ENCODE measurements at regions not wholly inside any gene's neighbourhood (a gene's known extent, or its start where the extent isn't known, plus 50 kb on each side); places are given as distances from the start of the nearest gene placed in this dataset.

GRCh38 chr9:12874395-12874794 is 99.6 kb downstream of the LURAP1L start:
- Histone ChIP-seq H3K9me3 (ENCODE audit: control insufficient read depth, insufficient read depth, low read length) (no peaks in the 10 kb centered on the region), H3K4me1 (ENCODE audit: control insufficient read depth, insufficient read depth, low read length) (0 out of 2 replicates have a peak, but pooled peaks cover 3% of the 10 kb centered on the region), H3K27ac (ENCODE audit: low read depth, low read length) (no peak overlapping the region), H3K4me3 (ENCODE audit: low read depth, low read length) (no peak overlapping the region), H3K36me3 (ENCODE audit: control insufficient read depth, insufficient read depth, low read length) (no peaks in the 10 kb centered on the region), H3K9ac (ENCODE audit: low read depth, low read length) (no peak overlapping the region), H3K27me3 (ENCODE audit: control insufficient read depth, insufficient read depth, low read length) (no peaks in the 10 kb centered on the region)

GRCh38 chr9:12875191-12875590 is 100.4 kb downstream of the LURAP1L start:
- H3K4me3 ChIP-seq (ENCODE audit: low read depth, low read length) = no peak overlapping the region
- H3K36me3 ChIP-seq (ENCODE audit: control insufficient read depth, insufficient read depth, low read length) = no peaks in the 10 kb centered on the region
- H3K9ac ChIP-seq (ENCODE audit: low read depth, low read length) = no peak overlapping the region
- H3K27me3 ChIP-seq (ENCODE audit: control insufficient read depth, insufficient read depth, low read length) = no peaks in the 10 kb centered on the region
- H3K27ac ChIP-seq (ENCODE audit: low read depth, low read length) = no peak overlapping the region
- H3K4me1 ChIP-seq (ENCODE audit: control insufficient read depth, insufficient read depth, low read length) = peaks cover 3% of the 10 kb centered on the region; the same call in 1 of the 2 replicates
- no peaks in the 10 kb centered on the region for H3K9me3 ChIP-seq (ENCODE audit: control insufficient read depth, insufficient read depth, low read length)

DNA sequence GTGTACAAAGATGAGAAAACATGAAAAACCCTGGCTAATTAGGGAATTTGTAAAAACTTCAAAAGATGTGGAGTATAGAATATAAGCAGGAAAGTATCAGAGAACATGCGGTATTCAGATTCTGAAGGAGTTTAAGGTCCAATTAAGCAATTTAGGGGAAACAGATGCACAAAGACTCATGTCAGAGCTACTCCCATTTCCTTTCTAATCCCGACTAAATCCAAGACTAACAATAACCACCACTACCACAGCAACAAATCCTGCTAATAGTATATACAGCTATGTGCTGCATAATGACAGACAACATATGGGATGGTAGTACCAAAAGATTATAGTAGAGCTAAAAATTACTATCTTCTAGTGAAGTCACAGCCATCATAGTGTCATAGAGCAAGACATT is 102.1 kb downstream of the LURAP1L start:
- Histone ChIP-seq H3K4me3 (ENCODE audit: low read depth, low read length) (no peak overlapping the region), H3K4me1 (ENCODE audit: control insufficient read depth, insufficient read depth, low read length) (peaks cover 10% of the 10 kb centered on the region; the same call in 1 of the 2 replicates), H3K36me3 (ENCODE audit: control insufficient read depth, insufficient read depth, low read length) (no peaks in the 10 kb centered on the region), H3K9ac (ENCODE audit: low read depth, low read length) (no peak overlapping the region), H3K27ac (ENCODE audit: low read depth, low read length) (no peak overlapping the region), H3K27me3 (ENCODE audit: control insufficient read depth, insufficient read depth, low read length) (no peaks in the 10 kb centered on the region), H3K9me3 (ENCODE audit: control insufficient read depth, insufficient read depth, low read length) (no peaks in the 10 kb centered on the region)

- H3K27ac ChIP-seq (ENCODE audit: low read depth, low read length) = no peak overlapping the region
- H3K9ac ChIP-seq (ENCODE audit: low read depth, low read length) = no peak overlapping the region
- no peaks in the 10 kb centered on the region for H3K27me3 ChIP-seq (ENCODE audit: control insufficient read depth, insufficient read depth, low read length)
- no peak overlapping the region for H3K4me3 ChIP-seq (ENCODE audit: low read depth, low read length)
- H3K4me1 ChIP-seq (ENCODE audit: control insufficient read depth, insufficient read depth, low read length) = peaks cover 7% of the 10 kb centered on the region; the same call in 1 of the 2 replicates
- no peaks in the 10 kb centered on the region for H3K9me3 ChIP-seq (ENCODE audit: control insufficient read depth, insufficient read depth, low read length)
- H3K36me3 ChIP-seq (ENCODE audit: control insufficient read depth, insufficient read depth, low read length) = no peaks in the 10 kb centered on the region
Measured at GRCh38 chr9:12878351-12878978, 103.6 kb downstream of the LURAP1L start.

DNA sequence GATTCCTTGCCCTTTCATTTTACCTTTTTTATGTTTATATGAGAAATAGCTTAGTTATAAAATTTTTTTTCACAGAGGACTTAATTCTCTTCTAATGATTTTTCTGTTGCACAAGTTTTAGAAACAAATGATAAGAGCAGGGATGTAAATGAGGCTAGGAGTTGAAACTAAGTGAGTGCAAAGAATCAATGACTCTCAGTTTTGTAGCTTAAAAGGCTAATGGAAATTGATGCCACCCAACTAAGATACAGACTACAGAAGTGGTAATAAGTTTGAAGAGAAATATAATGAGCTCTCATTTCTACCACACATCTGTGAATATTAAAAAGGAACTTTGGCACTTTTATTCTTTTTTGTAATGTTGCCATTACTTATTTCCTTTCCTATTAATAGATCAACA is 105.1 kb downstream of the LURAP1L start:
- Histone ChIP-seq H3K27me3 (ENCODE audit: control insufficient read depth, insufficient read depth, low read length) (no peaks in the 10 kb centered on the region), H3K36me3 (ENCODE audit: control insufficient read depth, insufficient read depth, low read length) (no peaks in the 10 kb centered on the region), H3K9ac (ENCODE audit: low read depth, low read length) (no peak overlapping the region), H3K4me3 (ENCODE audit: low read depth, low read length) (no peak overlapping the region), H3K27ac (ENCODE audit: low read depth, low read length) (no peak overlapping the region), H3K9me3 (ENCODE audit: control insufficient read depth, insufficient read depth, low read length) (no peaks in the 10 kb centered on the region), H3K4me1 (ENCODE audit: control insufficient read depth, insufficient read depth, low read length) (peaks cover 7% of the 10 kb centered on the region; the same call in 1 of the 2 replicates)

GRCh38 chr9:12880406-12881015 is 105.7 kb downstream of the LURAP1L start:
- no peaks in the 10 kb centered on the region for H3K27me3 ChIP-seq (ENCODE audit: control insufficient read depth, insufficient read depth, low read length)
- no peaks in the 10 kb centered on the region for H3K36me3 ChIP-seq (ENCODE audit: control insufficient read depth, insufficient read depth, low read length)
- no peak overlapping the region for H3K9ac ChIP-seq (ENCODE audit: low read depth, low read length)
- H3K4me3 ChIP-seq (ENCODE audit: low read depth, low read length) = no peak overlapping the region
- peaks cover 7% of the 10 kb centered on the region; the same call in 1 of the 2 replicates for H3K4me1 ChIP-seq (ENCODE audit: control insufficient read depth, insufficient read depth, low read length)
- no peak overlapping the region for H3K27ac ChIP-seq (ENCODE audit: low read depth, low read length)
- no peaks in the 10 kb centered on the region for H3K9me3 ChIP-seq (ENCODE audit: control insufficient read depth, insufficient read depth, low read length)

DNA sequence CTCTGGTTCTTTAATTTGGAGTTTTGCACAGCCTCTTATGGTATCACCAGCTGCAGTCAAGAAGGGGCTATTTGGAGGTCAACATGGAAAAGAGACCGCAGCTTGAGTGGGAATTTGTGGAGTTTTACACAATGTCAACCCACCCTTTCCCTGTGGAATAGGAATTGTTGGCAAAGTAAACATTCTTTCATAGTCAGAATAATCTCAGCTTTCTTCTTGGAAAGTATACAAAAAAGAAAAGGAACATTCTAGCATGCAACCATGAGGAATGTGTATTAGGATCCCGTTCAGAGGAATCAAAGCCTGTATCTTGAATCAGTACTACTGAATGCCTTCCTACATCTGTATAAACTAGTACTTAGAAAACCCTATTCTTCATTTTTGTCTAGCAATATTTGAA is 107.6 kb downstream of the LURAP1L start:
- no peaks in the 10 kb centered on the region for H3K9me3 ChIP-seq (ENCODE audit: control insufficient read depth, insufficient read depth, low read length)
- no peaks in the 10 kb centered on the region for H3K36me3 ChIP-seq (ENCODE audit: control insufficient read depth, insufficient read depth, low read length)
- H3K27me3 ChIP-seq (ENCODE audit: control insufficient read depth, insufficient read depth, low read length) = no peaks in the 10 kb centered on the region
- no peak overlapping the region for H3K9ac ChIP-seq (ENCODE audit: low read depth, low read length)
- H3K4me3 ChIP-seq (ENCODE audit: low read depth, low read length) = no peak overlapping the region
- peaks cover 7% of the 10 kb centered on the region; the same call in 1 of the 2 replicates for H3K4me1 ChIP-seq (ENCODE audit: control insufficient read depth, insufficient read depth, low read length)
- H3K27ac ChIP-seq (ENCODE audit: low read depth, low read length) = no peak overlapping the region

GRCh38 chr9:12884736-12885395 is 110.0 kb downstream of the LURAP1L start:
- H3K4me1 ChIP-seq (ENCODE audit: control insufficient read depth, insufficient read depth, low read length) = peaks cover 7% of the 10 kb centered on the region; the same call in 1 of the 2 replicates
- no peak overlapping the region for H3K27ac ChIP-seq (ENCODE audit: low read depth, low read length)
- H3K9ac ChIP-seq (ENCODE audit: low read depth, low read length) = no peak overlapping the region
- no peak overlapping the region for H3K4me3 ChIP-seq (ENCODE audit: low read depth, low read length)
- H3K36me3 ChIP-seq (ENCODE audit: control insufficient read depth, insufficient read depth, low read length) = no peaks in the 10 kb centered on the region
- H3K27me3 ChIP-seq (ENCODE audit: control insufficient read depth, insufficient read depth, low read length) = no peaks in the 10 kb centered on the region
- H3K9me3 ChIP-seq (ENCODE audit: control insufficient read depth, insufficient read depth, low read length) = no peaks in the 10 kb centered on the region

DNA sequence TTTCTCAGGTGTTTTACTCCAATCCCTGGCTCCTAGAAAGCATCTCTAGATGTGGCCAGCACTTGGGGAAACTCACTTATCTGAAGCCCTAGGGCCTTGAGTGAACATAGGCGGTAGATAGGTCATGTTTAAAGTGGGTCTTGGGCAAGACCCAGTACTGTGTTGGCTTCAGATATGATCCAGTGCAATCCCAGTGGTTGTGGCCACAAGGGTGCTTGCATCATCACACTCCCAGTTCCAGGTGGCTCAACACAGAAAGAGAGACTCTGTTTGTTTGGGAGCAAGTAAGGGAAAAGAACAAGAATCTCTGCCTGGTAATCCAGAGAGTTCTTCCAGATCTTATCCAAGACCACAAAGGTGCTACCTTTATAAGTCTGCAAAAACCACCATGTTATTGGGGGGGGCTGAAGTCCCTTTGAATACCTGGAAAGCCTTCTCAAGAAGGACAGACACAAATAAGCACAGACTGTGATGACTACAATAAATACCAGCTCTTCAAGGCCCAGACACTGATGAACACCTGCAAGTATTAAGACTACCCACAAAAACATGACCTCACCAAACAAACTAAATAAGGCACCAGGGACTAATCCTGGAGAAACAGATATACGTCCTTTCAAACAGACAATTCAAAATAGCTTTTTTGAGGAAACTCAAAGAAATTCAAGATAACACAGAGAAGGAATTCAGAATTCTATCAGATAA is 114.7 kb downstream of the LURAP1L start:
- no peaks in the 10 kb centered on the region; the same call in 1 of the 2 replicates for H3K9me3 ChIP-seq (ENCODE audit: control insufficient read depth, insufficient read depth, low read length)
- no peak overlapping the region for H3K4me3 ChIP-seq (ENCODE audit: low read depth, low read length)
- no peaks in the 10 kb centered on the region for H3K4me1 ChIP-seq (ENCODE audit: control insufficient read depth, insufficient read depth, low read length)
- no peak overlapping the region for H3K9ac ChIP-seq (ENCODE audit: low read depth, low read length)
- no peak overlapping the region for H3K27ac ChIP-seq (ENCODE audit: low read depth, low read length)
- H3K36me3 ChIP-seq (ENCODE audit: control insufficient read depth, insufficient read depth, low read length) = no peaks in the 10 kb centered on the region
- H3K27me3 ChIP-seq (ENCODE audit: control insufficient read depth, insufficient read depth, low read length) = no peaks in the 10 kb centered on the region

DNA sequence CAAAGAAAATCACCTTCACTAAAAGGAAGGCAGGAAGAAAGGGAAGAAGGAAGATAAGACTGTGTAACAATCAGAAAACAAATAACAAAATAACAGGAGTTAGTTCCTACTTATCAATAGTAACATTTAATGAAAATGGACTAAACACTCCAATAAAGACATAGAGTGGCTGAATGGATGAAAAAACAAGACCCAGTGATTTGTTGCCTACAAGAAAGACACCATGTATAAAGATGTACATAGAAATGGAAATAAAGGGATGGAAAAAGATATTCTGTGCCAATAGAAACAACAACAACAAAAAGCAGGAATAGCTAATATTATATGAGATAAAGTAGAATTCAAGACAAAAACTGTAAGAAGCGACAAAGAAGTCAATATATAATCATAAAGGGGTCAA is 116.8 kb downstream of the LURAP1L start:
- Histone ChIP-seq H3K9ac (ENCODE audit: low read depth, low read length) (no peak overlapping the region), H3K27ac (ENCODE audit: low read depth, low read length) (no peak overlapping the region), H3K4me1 (ENCODE audit: control insufficient read depth, insufficient read depth, low read length) (no peaks in the 10 kb centered on the region), H3K4me3 (ENCODE audit: low read depth, low read length) (no peak overlapping the region), H3K36me3 (ENCODE audit: control insufficient read depth, insufficient read depth, low read length) (no peaks in the 10 kb centered on the region), H3K9me3 (ENCODE audit: control insufficient read depth, insufficient read depth, low read length) (no peaks in the 10 kb centered on the region; the same call in 1 of the 2 replicates), H3K27me3 (ENCODE audit: control insufficient read depth, insufficient read depth, low read length) (no peaks in the 10 kb centered on the region)
